Renal cortex interstitium (tissue), 11 donors: ENCODE measurements at regions not wholly inside any gene's neighbourhood (a gene's known extent, or its start where the extent isn't known, plus 50 kb on each side); places are given as distances from the start of the nearest gene placed in this dataset.
"Not testable (repeated sequence)": the region's sequence is repeated elsewhere in the genome, so short reads cannot be mapped to it uniquely, and the experiment has no call there.

Experiments used
- DNase-seq, 11 donors: peaks; one replicate each; pipeline ENCODE4 v3.0.0-alpha.2; 2013; ENCODE audit warnings: low read depth in 9 of 11, low spot score in 4 of 11; ENCODE audit errors: extremely low read depth in 1 of 11

DNA sequence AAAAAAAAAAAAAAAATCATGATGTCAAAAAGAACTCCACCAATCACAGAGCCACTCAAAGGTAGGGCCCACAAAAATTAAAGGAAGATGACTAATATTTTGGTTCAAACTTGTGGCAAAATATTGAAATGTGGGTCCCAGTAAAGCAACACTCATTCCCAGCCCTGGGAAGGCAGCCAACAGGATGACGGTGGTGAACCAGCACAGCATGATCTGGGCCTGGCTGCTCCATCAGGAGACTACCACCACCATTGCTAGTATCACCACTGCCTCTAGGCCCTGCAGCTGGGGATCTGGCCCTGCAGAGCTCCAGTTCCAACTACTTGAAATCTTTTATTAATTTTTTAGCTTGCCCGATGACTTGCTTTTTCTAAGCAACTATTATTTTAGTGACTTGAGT, 206.8 kb upstream of the ITGA1 start:
- DNase-seq: no peak

DNA sequence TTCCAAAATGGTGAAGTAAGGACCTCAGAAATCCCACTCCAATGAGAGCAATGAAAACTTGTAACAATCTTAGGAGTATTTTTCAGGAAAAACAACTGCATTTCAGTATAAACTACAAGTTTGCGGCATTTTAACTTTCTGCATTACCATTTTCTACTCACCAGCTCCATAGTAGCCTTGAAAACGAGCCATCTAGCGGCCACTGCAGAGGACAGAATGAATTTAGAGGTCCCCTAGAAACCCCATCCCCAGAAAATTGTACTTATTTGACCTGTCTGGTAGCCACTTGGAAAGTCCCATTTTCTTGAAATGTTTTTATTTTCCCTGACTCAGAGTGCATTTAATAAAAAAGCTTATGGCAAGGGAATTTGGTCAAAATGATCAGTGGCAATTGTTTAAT, 205.4 kb upstream of the ITGA1 start:
- DNase-seq: no peak

DNA sequence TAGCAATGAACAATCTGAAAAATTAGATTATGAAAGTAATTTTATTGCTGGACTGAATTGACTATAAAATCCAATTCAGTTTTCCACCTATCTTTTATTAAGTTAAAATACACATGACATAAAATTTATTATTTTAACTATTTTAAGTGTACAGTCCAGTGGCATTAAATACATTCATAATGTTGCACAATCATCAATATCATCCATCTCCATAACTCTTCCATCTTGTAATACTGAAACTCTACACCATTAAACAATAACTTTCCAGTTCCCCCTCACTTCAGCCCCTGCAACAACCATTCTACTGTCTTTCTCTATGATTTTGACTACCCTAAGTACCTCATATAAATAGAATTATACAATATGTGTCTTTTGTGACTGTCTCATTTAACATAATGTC, 200.6 kb upstream of the ITGA1 start:
- DNase-seq: no peak

DNA sequence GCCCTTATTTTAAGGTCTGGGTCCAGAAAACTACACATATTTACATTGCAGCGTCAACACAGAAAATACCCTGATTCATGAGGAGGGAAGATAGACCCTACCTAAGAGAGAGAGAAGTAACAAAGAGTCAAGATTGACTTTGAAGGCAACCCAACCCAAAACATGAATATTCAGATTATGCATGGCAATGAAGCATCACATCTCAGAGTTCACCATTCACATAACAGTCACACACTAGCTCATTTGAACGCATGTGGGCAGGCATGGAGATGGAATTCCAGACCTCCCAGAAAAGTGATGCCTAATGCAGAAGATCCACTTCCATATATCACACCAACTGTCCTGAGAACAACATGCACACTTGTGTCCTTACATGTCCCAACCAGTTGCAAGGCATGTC, 190.1 kb upstream of the ITGA1 start:
- DNase-seq: no peak

DNA sequence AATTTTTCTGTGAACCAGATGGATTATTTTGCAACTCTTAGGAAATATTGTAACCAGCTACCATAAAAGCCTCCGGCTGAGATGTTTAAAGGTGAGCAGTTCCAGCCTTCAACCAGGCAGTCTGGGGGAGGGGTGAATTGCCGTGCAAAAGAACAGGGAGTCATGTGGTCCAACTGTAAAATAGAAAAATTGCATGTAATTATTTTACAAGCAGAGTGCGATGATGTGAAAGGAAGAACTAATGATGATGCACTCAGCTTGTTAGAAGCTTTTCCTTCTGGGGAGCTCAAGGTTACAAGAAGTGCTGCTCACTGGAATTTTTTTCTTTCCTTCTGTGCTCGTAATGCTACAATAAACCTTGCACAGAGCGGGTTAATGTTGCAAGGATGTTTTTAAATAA, 188.7 kb upstream of the ITGA1 start:
- DNase-seq: no peak

DNA sequence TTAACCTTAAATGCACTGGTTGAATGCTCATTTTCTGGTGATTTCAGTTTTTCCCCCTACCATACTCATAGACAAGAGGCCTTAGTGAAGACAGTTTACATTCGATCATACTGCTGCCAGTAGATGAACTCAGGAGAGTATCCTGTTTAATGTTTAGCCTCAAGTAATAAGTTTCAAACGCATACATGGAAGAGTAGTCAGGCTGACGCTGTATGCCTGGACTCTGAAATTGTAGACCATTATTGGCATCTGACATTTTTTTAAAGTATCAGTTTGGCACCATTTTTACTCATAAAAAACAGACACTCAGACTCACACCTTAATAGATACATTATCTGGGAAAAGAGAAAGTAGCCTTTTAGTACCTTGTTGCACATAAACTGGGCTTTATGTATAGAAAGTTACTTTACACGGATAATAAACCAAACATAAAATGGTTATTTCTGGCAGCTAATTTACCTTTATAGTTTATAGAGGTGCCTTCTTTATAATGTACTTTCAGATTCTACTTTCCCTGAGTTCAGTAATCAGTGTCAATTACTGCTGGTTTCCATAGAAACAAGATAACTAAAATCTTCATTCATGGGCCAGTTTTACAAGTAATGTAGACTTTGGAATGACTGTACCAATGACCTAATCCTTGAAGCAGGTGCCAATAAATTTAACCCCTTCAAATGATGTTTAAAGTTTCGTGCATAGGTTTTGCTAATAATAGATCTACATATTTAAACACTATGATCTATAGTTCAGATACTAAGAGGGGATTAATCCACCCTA, 183.8 kb upstream of the ITGA1 start:
- no peak for DNase-seq

DNA sequence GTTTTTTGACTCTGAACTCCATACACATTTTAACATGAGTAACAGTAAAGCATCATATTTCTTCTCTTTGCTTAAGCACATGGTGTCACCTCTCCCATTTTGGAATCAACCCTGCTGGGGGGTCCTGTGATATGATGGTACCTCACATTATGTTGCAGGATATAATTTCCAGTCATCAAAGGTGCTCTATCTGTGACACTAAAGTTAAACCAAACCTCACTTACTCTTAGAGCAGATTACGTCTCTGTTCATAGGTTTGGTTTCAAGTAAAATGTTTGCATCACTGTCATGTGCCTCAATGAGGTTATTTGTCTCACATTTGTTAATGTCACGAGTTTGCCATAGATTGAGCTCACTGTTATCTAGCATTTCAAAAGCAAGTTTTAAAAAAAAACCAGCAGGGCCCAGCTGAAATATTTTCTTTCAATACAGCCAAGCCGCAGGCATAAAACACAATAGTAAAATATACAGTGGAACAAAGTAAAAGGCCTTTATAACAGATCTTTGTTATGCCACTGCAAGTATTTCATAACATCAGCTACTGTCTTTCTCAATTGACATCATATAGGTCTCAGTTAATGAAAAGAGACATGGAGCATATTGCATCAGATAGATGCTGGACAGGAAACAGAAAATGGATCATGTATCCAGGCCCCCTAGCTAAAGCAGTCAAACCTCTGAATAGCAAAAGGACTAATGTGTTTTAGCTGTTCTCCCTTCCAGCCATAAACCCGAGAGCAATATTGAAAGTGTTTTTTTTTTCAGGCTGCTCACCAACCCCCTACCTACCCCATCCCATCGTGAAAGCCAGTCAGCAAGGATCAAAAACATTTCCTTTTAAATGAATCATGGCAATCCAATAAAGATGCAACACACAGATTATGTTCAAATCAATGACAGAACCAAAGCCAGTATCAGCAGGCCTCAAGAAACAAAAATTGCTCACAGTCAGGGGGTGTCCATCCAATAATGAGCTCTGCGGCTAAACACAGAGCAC, 182.1 kb upstream of the ITGA1 start:
- DNase-seq: no peak

DNA sequence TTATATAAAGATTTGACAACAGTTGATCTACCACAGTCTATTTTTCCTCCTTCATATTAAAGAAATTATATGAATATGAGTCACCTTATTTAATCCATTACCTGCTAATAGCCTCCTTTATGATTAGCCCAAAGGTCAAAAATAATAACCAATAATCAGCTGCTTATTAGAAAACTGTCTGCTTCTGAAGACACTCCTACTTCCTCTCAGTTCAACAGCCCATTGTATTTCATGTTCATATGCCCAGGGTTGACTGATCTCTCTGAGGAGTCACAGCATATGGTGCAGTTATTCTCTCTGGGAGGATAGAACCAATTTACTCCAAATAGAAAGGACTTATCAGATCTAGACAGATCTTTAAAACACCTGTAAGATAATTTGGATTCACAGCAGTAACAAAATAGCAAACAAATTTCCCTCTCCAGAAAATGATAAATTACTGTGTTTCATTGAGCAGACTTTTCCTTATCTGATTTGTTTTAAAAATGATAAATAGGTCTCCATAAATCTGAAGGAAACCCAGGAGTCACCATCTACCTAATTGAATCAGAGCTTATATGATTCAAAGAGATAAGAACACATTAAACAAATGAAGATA, 180.4 kb upstream of the ITGA1 start:
- no peak for DNase-seq

DNA sequence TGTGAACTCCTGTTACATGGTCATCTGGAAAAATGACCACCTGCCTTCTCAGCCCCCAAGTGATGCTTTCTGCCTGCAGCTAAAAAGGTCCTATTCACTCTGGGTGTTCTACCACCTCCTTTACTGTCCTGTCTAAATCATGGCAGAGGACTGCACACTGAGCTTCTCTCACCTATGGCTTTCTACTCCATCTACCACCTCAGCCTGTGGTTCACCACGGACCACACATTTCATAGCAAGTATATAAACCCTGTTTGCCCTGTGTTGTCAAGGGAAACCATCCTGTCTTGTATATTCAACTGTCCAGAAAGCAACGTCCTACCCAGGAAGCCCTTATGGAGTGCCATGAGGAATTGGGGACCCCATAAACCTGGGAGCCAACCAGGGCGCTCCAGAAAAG, 167.4 kb upstream of the ITGA1 start:
- no peak for DNase-seq

DNA sequence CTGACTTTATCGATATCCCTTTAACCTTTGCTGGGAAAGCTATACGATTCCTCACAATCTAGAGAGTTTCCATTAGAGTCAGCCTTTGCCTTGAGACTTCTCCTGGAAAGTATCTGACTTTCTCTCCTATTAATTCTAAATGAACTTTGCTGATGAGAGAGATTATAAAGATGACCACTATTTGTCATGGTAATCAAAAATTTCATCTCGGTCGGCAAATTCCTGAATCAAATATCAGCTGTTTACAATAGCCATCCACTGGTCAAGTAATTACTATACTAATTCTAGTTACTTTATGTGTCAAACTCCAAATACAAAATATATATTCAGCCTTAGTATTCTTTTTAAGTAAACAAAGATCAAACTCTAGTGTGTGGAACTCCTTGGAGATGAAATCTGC, 164.4 kb upstream of the ITGA1 start:
- DNase-seq: no peak

DNA sequence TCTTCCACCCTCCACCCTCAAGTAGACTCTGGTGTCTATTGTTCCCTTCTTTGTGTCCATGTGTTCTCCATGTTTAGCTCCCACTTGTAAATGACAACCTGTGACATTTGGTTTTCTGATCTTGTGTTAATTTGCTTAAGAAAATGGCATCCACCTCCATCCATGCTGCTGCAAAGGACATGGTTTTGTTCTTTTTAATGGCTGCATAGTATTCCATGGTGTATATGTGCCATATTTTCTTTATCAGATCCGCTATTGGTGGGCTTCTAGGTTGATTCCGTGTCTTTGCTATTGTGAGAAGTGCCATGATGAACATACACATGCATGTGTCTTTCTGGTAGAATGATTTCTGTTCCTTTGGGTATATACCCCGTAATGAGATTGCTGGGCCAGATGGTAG, 163.4 kb upstream of the ITGA1 start:
- no peak for DNase-seq

DNA sequence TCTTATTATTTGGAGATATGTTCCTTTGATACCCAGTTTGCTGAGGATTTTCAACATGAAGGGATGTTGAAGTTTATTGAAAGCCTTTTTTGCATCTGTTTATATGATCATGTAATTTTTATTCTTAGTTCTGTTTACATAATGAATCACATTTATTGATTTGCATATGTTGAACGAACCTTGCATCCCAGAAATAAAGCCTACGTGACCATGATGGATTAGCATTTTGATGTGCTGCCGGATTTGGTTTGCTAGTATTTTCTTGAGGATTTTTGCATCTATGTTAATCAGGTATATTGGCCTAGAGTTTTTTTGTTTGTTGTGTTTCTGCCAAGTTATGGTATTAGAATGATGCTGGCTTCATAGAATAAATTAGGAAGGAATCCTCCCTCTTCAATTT, 161.4 kb upstream of the ITGA1 start:
- no peak for DNase-seq

DNA sequence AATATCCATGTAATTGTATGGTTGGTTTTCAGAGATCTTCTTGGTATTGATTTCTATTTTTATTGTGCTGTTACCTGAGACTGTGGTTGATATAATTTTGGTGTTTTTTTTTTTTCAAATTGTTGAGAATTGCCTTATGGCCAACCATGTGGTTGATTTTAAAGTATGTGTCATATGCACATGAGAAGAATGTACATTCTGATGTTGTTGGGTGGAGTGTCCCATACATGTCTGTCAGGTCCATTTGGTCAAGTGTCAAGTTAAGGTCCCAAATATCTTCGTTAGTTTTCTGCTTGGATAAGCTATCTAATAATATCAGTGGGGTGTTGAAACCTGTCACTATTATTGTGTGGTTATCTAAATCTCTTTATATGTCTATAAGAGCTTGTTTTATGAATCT, 160.0 kb upstream of the ITGA1 start:
- DNase-seq: no peak

DNA sequence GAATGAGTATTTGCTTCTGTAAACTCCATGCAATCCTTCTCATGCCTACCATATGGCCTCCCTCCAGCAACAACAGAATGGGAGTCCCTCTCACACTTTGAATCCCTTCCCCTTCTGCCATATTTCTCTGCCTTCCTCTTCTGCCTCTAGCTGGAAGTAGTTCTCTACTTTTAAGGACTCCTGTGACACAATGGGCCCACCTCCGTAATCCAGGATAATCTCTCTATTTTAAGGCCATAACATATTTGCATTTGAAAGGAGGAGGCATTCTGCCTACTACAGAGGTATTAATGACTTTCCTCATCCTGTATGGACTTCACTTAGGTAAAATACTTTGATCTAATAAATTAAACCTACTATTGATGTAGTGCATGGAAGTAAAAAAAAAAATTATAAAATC, 155.4 kb upstream of the ITGA1 start:
- no peak for DNase-seq

DNA sequence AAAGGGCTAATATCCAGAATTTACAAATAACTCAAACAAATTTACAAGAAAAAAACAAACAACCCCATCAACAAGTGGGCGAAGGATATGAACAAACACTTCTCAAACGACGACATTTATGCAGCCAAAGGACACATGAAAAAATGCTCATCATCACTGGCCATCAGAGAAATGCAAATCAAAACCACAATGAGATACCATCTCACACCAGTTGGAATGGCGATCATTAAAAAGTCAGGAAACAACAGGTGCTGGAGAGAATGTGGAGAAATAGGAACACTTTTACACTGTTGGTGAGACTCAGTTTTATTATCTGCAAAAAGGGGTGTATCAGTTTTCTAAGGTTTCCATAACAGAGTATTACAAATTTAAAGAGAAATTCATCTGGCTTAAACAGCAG, 153.5 kb upstream of the ITGA1 start:
- DNase-seq: not testable (repeated sequence)

DNA sequence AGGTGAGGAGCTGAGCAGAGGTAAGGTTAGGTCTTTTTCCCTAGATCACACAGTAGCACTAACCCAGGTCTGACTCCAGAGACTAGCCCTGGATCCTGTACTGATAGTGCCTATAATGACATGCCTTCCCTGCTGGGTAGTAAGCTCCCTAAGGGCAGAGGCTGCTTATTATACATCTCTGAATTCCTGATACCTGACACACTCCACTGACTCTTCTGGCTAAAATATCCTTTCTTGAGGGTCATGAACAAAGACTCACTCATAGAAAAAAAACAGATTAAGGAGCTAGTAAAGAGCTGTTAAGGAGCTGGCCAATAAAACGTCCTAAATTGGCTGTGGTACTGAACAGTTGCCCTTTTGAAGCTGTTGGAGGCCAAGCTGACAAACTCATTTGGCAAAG, 149.0 kb upstream of the ITGA1 start:
- no peak for DNase-seq

DNA sequence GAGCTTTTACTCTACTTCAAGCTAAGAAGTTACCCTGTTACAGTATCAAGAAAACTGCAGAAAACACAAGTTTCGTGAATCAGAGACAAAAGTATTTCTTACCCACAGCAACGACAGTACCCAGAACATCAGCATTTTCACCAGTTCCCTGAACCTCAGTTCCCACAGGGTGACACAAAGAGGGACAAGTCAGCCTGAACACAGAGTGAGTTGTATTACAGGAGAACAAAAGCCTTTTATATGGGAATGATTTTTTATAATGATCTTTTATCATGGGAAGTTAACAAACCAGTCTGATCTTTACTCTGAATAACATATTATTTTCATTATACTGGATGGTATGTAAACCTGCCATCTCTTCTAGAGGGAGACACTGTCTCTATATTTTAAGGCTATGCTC, 139.0 kb upstream of the ITGA1 start:
- DNase-seq: no peak

DNA sequence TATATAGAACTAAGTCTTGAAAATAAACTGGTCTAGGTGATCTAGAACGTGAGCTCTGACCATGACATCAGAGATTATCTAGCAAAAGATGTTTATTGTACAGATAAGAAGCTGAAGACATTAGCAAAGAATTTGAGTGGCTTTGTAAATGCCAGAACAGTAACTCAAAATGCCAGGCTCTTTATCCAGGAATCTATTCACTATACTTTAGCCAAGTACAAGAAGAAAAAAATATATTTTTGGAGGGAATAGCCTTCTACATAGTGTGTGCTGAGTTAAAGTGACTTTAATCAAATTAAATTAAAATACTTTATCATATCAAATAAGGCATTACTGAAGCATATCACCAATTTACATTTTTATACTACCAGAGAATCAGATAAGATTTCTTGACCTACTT, 132.6 kb upstream of the ITGA1 start:
- DNase-seq: no peak

DNA sequence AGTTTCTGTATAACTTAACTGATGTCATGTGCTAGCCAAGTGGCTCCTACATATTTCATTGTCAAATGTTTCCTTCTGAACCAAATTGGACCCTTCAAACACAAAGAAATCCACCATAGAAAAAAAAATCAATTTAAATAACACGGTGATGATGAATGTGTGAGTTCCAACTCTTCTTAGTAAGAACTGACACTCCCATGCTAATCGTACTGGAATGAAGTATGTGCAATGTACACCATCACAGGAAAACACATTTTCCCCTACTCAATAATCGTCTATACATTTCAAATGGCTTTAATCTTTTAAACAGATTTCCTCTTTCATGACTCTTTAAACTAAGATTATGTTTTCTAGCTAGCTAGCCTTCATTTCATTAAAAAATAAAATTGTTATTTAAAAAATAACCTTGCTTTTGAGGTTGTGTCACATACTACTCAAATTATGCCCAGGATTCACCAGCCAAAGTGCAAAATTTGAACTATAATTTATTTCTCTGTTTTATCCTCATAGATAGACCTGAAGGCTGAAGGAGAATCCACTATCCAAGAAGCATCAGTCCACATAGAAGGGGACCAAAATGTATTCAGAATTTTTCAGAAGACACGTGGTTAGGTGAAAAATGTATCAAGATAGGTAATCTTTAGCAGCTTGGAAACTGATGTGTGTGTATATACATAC, 131.0 kb upstream of the ITGA1 start:
- no peak for DNase-seq
